ENCODE measurements at regions not wholly inside any gene's neighbourhood (a gene's known extent, or its start where the extent isn't known, plus 50 kb on each side); places are given as distances from the start of the nearest gene placed in this dataset.

GRCh38 chr12:42794806-42795205 lies 205.3 kb upstream of the PRICKLE1 start:
- FAIRE-seq (no peak), DNase-seq (ENCODE audit: insufficient read length, low spot score) (no peak)
- TF ChIP-seq, protein P1, sequence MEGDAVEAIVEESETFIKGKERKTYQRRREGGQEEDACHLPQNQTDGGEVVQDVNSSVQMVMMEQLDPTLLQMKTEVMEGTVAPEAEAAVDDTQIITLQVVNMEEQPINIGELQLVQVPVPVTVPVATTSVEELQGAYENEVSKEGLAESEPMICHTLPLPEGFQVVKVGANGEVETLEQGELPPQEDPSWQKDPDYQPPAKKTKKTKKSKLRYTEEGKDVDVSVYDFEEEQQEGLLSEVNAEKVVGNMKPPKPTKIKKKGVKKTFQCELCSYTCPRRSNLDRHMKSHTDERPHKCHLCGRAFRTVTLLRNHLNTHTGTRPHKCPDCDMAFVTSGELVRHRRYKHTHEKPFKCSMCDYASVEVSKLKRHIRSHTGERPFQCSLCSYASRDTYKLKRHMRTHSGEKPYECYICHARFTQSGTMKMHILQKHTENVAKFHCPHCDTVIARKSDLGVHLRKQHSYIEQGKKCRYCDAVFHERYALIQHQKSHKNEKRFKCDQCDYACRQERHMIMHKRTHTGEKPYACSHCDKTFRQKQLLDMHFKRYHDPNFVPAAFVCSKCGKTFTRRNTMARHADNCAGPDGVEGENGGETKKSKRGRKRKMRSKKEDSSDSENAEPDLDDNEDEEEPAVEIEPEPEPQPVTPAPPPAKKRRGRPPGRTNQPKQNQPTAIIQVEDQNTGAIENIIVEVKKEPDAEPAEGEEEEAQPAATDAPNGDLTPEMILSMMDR (IDR thresholded peaks at IDR 0.05; ENCODE audit: insufficient read depth, missing control alignments) = no peak

- FAIRE-seq = no peak
Measured at GRCh38 chr12:42793166-42793565, 203.6 kb upstream of the PRICKLE1 start.

GRCh38 chr12:42792265-42792664 lies 202.7 kb upstream of the PRICKLE1 start:
- TF ChIP-seq, protein P1 (IDR thresholded peaks at IDR 0.05; ENCODE audit: insufficient read depth, missing control alignments) = no peak
- FAIRE-seq (no peak), DNase-seq (ENCODE audit: insufficient read length, low spot score) (no peak)

More at GRCh38 chr12:42793166-42793565, 203.6 kb upstream of the PRICKLE1 start:
- TF ChIP-seq, protein P1 (IDR thresholded peaks at IDR 0.05; ENCODE audit: insufficient read depth, missing control alignments) = no peak
- DNase-seq (ENCODE audit: insufficient read length, low spot score) = no peak

GRCh38 chr12:42791399-42791798 lies 201.9 kb upstream of the PRICKLE1 start:
- DNase-seq (ENCODE audit: insufficient read length, low spot score) = no peak
- TF ChIP-seq, protein P1 (IDR thresholded peaks at IDR 0.05; ENCODE audit: insufficient read depth, missing control alignments) = no peak
- FAIRE-seq = no peak

DNA sequence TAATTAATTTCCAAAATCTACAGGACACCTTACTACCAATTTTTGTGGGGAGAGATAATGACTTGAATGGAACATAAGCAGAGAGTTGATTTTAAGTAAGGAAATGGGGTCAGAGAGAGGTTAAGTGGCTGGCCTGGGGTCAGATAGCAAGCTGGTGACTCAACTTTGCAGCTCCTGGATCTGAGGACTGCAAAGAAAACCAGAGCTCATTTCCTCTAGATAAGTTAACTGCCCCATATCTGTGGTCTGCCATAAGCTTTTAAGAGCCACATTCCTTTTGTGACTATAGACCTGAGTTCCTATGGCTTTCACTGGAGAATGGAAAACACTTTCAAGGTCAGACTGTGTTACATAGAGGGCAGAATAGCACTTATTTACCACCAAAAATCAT lies 201.2 kb upstream of the PRICKLE1 start:
- FAIRE-seq = no peak
- TF ChIP-seq, protein P1 (IDR thresholded peaks at IDR 0.05; ENCODE audit: insufficient read depth, missing control alignments) = no peak
- DNase-seq (ENCODE audit: insufficient read length, low spot score) = no peak

- DNase-seq (ENCODE audit: insufficient read length, low spot score) (no peak), FAIRE-seq (no peak)
Measured at GRCh38 chr12:42789808-42790760, 200.5 kb upstream of the PRICKLE1 start.

More at GRCh38 chr12:42789808-42790760, 200.5 kb upstream of the PRICKLE1 start:
- TF ChIP-seq, protein P1 (IDR thresholded peaks at IDR 0.05; ENCODE audit: insufficient read depth, missing control alignments) = no peak
